CD4-positive, alpha-beta T cell (primary cell): ENCODE measurements at regions not wholly inside any gene's neighbourhood (a gene's known extent, or its start where the extent isn't known, plus 50 kb on each side); places are given as distances from the start of the nearest gene placed in this dataset.

Experiments used
- ATAC-seq: fragments of 200-7000 bp; cut with Tn5 transposase; one replicate; pipeline ENCODE4 v1.10.0; 2022; ENCODE audit warnings: mild to moderate bottlenecking; ENCODE audit not compliant: poor library complexity
- CTCF ChIA-PET: fragments of 350-600 bp; sonication (Branson Sonifier 250); formaldehyde crosslinking; loops from one replicate; lab custom pipeline; 2021; ENCODE audit warnings: antibody characterized with exemption, inconsistent platforms; lab: Charles Lee
- POLR2A ChIA-PET: fragments of 350-600 bp; sonication (Branson Sonifier 250); formaldehyde crosslinking; loops from one replicate; lab custom pipeline; 2021; ENCODE audit warnings: antibody characterized with exemption, inconsistent platforms; lab: Charles Lee
- DNase-seq, 14 experiments: peaks; one replicate each; pipeline ENCODE4 v3.0.0-alpha.2; 2013 to 2020; ENCODE audit warnings: mixed read lengths in 2 of 14
- H3K27ac ChIP-seq, 2 donors: one replicate each; pipeline versions ENCODE4 v1.5.1 to v1.7.0; 2013; ENCODE audit warnings: low read length in 2 of 2, low read depth in 1 of 2, mild to moderate bottlenecking in 1 of 2
- H3K27me3 ChIP-seq, 2 experiments: 1 replicate in 1 of 2; 2 replicates in 1 of 2; pipeline versions ENCODE4 v1.6.1 to v1.7.0; 2013; ENCODE audit warnings: low read length in 2 of 2, control low read depth in 1 of 2, mild to moderate bottlenecking in 1 of 2, moderate library complexity in 1 of 2; ENCODE audit not compliant: insufficient read depth in 2 of 2, control insufficient read depth in 1 of 2
- H3K36me3 ChIP-seq: one replicate; pipeline ENCODE4 v1.6.1; 2013; ENCODE audit warnings: low read length, control low read depth; ENCODE audit not compliant: insufficient read depth
- H3K4me1 ChIP-seq: one replicate; pipeline ENCODE4 v1.6.1; 2013; ENCODE audit warnings: low read length, control low read depth; ENCODE audit not compliant: insufficient read depth
- H3K4me3 ChIP-seq: one replicate; pipeline ENCODE4 v1.5.1; 2013; ENCODE audit warnings: mild to moderate bottlenecking, low read length, moderate library complexity
- H3K9me3 ChIP-seq, 2 experiments: 1 replicate in 1 of 2; 2 replicates in 1 of 2; pipeline versions ENCODE4 v1.6.1 to v1.7.0; 2013; ENCODE audit warnings: low read length in 2 of 2, mild to moderate bottlenecking in 2 of 2, control low read depth in 1 of 2, moderate library complexity in 1 of 2; ENCODE audit not compliant: control insufficient read depth in 1 of 2, insufficient read depth in 1 of 2
- H3K27ac Mint-ChIP-seq: one replicate; pipeline ENCODE4 v1.8.0; 2020; ENCODE audit warnings: mixed read lengths
- H3K27me3 Mint-ChIP-seq: one replicate; pipeline ENCODE4 v1.8.0; 2021; ENCODE audit warnings: mixed read lengths
- H3K36me3 Mint-ChIP-seq: one replicate; pipeline ENCODE4 v1.8.0; 2021; ENCODE audit warnings: low read depth, mixed read lengths
- H3K4me1 Mint-ChIP-seq: one replicate; pipeline ENCODE4 v1.8.0; 2021; ENCODE audit warnings: low read depth, mixed read lengths
- H3K4me3 Mint-ChIP-seq: one replicate; pipeline ENCODE4 v1.8.0; 2020; ENCODE audit warnings: mild to moderate bottlenecking, mixed read lengths
- H3K9me3 Mint-ChIP-seq: one replicate; pipeline ENCODE4 v1.8.0; 2020; ENCODE audit warnings: mixed read lengths
- intact Hi-C, 2 experiments: fragments of 100-400 bp; cut with DNase I in 1 of 2; cut with micrococcal nuclease in 1 of 2; formaldehyde crosslinking; loops; one replicate each; pipeline versions ENCODE4 v1.15.1 to v1.9.0; 2023 to 2025; cut with DNase I, micrococcal nuclease
- TF ChIP-seq, protein P1 (sequence below): fragments of 200-600 bp; IDR thresholded peaks from one replicate; pipeline ENCODE4 v1.8.0; 2022; ENCODE audit warnings: antibody characterized with exemption, mild to moderate bottlenecking

- CTCF ChIA-PET, result no interaction called here
- H3K27me3 Mint-ChIP-seq, result peaks cover 26% of the 10 kb centered on the region
- Histone ChIP-seq H3K36me3 (no peaks in the 10 kb centered on the region), H3K4me1 (no peaks in the 10 kb centered on the region), H3K27ac (no peak overlapping the region), H3K9me3 (no peaks in the 10 kb centered on the region), H3K4me3 (no peak overlapping the region), H3K27me3 (peaks cover 2 to 12% of the 10 kb centered on the region in 2 experiments)
- intact Hi-C loops, result no loop called here
- DNase-seq, result no peak
- H3K4me1 Mint-ChIP-seq, result no peaks in the 10 kb centered on the region
- no peak overlapping the region for H3K27ac Mint-ChIP-seq
- H3K36me3 Mint-ChIP-seq, result no peaks in the 10 kb centered on the region
- H3K4me3 Mint-ChIP-seq, result no peak overlapping the region
- TF ChIP-seq, protein P1, sequence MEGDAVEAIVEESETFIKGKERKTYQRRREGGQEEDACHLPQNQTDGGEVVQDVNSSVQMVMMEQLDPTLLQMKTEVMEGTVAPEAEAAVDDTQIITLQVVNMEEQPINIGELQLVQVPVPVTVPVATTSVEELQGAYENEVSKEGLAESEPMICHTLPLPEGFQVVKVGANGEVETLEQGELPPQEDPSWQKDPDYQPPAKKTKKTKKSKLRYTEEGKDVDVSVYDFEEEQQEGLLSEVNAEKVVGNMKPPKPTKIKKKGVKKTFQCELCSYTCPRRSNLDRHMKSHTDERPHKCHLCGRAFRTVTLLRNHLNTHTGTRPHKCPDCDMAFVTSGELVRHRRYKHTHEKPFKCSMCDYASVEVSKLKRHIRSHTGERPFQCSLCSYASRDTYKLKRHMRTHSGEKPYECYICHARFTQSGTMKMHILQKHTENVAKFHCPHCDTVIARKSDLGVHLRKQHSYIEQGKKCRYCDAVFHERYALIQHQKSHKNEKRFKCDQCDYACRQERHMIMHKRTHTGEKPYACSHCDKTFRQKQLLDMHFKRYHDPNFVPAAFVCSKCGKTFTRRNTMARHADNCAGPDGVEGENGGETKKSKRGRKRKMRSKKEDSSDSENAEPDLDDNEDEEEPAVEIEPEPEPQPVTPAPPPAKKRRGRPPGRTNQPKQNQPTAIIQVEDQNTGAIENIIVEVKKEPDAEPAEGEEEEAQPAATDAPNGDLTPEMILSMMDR, result no peak
- POLR2A ChIA-PET, result no interaction called here
- ATAC-seq, result no peak
- no peaks in the 10 kb centered on the region for H3K9me3 Mint-ChIP-seq
Observed at GRCh38 chr15:88307344-88307743, 50.8 kb upstream of the NTRK3 start.
